Uterus (tissue), 3 donors: ENCODE measurements at regions not wholly inside any gene's neighbourhood (a gene's known extent, or its start where the extent isn't known, plus 50 kb on each side); places are given as distances from the start of the nearest gene placed in this dataset.

Source experiments
- DNase-seq, 2 donors: peaks; one replicate each; pipeline ENCODE4 v3.0.0-alpha.2; 2019 to 2020
- H3K27ac ChIP-seq, 2 donors: fragments of 200-600 bp; sonication (generic); 1 replicate in 1 of 2; 2 replicates in 1 of 2; pipeline ENCODE4 v1.5.1; 2016 to 2018
- H3K27me3 ChIP-seq, 2 donors: fragments of 200-600 bp; sonication (generic); one replicate each; pipeline ENCODE4 v1.5.1; 2018 to 2019; ENCODE audit warnings: control low read depth in 1 of 2
- H3K36me3 ChIP-seq, 2 donors: fragments of 200-600 bp; sonication (generic); one replicate each; pipeline ENCODE4 v1.5.1; 2019; ENCODE audit warnings: control low read depth in 1 of 2
- H3K4me1 ChIP-seq, 2 donors: fragments of 200-600 bp; sonication (generic); one replicate each; pipeline ENCODE4 v1.5.1; 2018 to 2019; ENCODE audit warnings: control low read depth in 1 of 2
- H3K4me3 ChIP-seq, 2 donors: fragments of 200-600 bp; sonication (generic); 1 replicate in 1 of 2; 2 replicates in 1 of 2; pipeline ENCODE4 v1.5.1; 2018 to 2019; ENCODE audit warnings: mild to moderate bottlenecking in 1 of 2
- H3K9me3 ChIP-seq, 2 donors: fragments of 200-600 bp; sonication (generic); one replicate each; pipeline ENCODE4 v1.5.1; 2019; ENCODE audit warnings: control low read depth in 1 of 2
- CTCF ChIP-seq, 4 experiments: fragments of 200-600 bp in 2 of 4; fragments of 450-650 bp in 2 of 4; sonication (generic) in 2 of 4; IDR thresholded peaks; one replicate each; pipeline ENCODE4 v1.5.1; 2016 to 2019; ENCODE audit warnings: antibody characterized with exemption in 4 of 4, mild to moderate bottlenecking in 2 of 4, moderate library complexity in 1 of 4
- POLR2A ChIP-seq, 2 donors: fragments of 450-650 bp; IDR thresholded peaks; one replicate each; pipeline ENCODE4 v1.6.1; 2016; ENCODE audit warnings: antibody characterized with exemption in 2 of 2, mild to moderate bottlenecking in 1 of 2, moderate library complexity in 1 of 2
- intact Hi-C: fragments of 100-400 bp; cut with DNase I; formaldehyde crosslinking; loops from one replicate; pipeline ENCODE4 v1.15.1; 2023; ENCODE audit warnings: low total_unique reads
- donor health status: DM: yes; HTN: yes; CAD: no.

DNA sequence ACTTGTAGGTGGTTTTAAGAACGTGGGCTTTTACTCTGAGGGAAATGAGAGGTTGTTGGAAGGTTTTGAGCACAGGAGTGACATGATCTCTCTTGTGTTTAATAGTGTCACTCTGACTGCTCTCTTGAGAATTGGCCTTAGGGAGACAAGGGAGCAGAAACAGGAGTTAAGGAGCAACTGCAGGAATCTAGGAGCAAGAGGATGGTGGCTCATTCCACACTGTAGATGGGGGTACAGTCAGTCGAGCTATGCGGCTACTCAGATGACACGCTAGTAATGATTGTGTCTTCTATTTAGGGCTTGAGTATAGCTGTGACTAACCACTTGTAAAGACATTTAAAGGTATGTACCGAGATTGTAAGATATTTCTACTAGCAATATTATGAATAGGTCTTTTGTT, 87.4 kb downstream of the RPRM start:
- Histone ChIP-seq H3K36me3 (no peaks in the 10 kb centered on the region), H3K4me1 (no peaks in the 10 kb centered on the region), H3K27me3 (no peaks in the 10 kb centered on the region), H3K27ac (no peak overlapping the region), H3K4me3 (no peak overlapping the region), H3K9me3 (no peaks in the 10 kb centered on the region)
- intact Hi-C loops: no loop called here
- TF ChIP-seq CTCF (IDR thresholded peaks at IDR 0.05): no peak
- TF ChIP-seq POLR2A (IDR thresholded peaks at IDR 0.05): no peak
- no peak for DNase-seq

GRCh38 chr2:153388246-153388645, 90.3 kb downstream of the RPRM start:
- intact Hi-C loops: no loop called here
- TF ChIP-seq POLR2A (IDR thresholded peaks at IDR 0.05): no peak

GRCh38 chr2:153387203-153387602, 91.4 kb downstream of the RPRM start:
- H3K9me3 ChIP-seq: no peaks in the 10 kb centered on the region
- H3K36me3 ChIP-seq: no peaks in the 10 kb centered on the region
- intact Hi-C loops: no loop called here
- peak in 1 of 2 donors; percentile 20 for DNase-seq
- no peak overlapping the region for H3K4me3 ChIP-seq
- H3K4me1 ChIP-seq: no peaks in the 10 kb centered on the region
- no peaks in the 10 kb centered on the region for H3K27me3 ChIP-seq
- H3K27ac ChIP-seq: peak overlapping the region; percentile 59 to 60
- no peak for TF ChIP-seq CTCF (IDR thresholded peaks at IDR 0.05)
- TF ChIP-seq POLR2A (IDR thresholded peaks at IDR 0.05): no peak

More at GRCh38 chr2:153388246-153388645, 90.3 kb downstream of the RPRM start:
- Histone ChIP-seq H3K4me3 (no peak overlapping the region), H3K36me3 (no peaks in the 10 kb centered on the region), H3K27me3 (no peaks in the 10 kb centered on the region), H3K27ac (peak overlapping the region; percentile 59 to 63), H3K9me3 (no peaks in the 10 kb centered on the region), H3K4me1 (no peaks in the 10 kb centered on the region)
- peak in 1 of 2 donors; percentile 24 for DNase-seq

- Histone ChIP-seq H3K9me3 (no peaks in the 10 kb centered on the region), H3K36me3 (no peaks in the 10 kb centered on the region), H3K4me3 (no peak overlapping the region), H3K27ac (peak overlapping the region; percentile 59 to 60), H3K4me1 (no peaks in the 10 kb centered on the region), H3K27me3 (no peaks in the 10 kb centered on the region)
- TF ChIP-seq CTCF (IDR thresholded peaks at IDR 0.05) (no peak), POLR2A (IDR thresholded peaks at IDR 0.05) (no peak)
- DNase-seq: no peak
- intact Hi-C loops: no loop called here
Measured at GRCh38 chr2:153386481-153386897, 92.1 kb downstream of the RPRM start.

DNA sequence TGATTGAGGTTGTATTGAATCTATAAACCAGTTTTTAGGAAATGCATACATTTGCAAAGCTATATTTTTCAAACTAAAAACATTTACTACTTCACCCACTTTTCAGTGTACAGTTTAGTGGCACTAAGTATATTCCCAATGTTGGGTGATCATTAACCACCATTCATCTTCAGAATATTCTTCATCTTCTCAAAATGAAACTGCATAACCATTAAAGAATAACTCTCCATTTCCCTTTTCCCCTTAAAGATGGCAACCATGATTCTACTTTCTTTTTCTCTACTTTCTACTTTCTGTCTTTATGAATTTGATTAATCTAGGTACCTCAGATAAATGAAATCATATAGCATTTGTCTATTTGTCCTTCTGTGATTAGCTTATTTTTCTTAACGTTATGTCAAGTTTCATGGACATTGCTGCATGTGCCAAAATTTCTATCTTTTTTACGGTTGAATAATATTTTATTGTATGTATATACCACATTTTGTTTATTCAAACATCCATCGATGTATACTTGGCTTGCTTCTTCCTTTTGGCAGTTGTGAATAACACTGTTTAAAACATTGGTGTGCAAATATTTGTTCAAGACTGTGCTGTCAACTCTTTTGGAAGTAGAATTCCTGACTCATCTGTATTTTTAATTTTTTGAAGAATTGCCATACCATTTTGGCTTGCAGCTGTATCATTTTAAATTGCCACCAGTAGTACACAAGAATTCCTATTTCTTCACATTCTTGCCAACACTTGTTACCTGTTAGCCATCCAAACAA, 104.9 kb downstream of the RPRM start:
- Histone ChIP-seq H3K27me3 (no peaks in the 10 kb centered on the region), H3K4me3 (no peak overlapping the region), H3K4me1 (no peaks in the 10 kb centered on the region), H3K36me3 (no peaks in the 10 kb centered on the region), H3K27ac (no peak overlapping the region), H3K9me3 (no peaks in the 10 kb centered on the region)
- no peak for DNase-seq
- TF ChIP-seq POLR2A (IDR thresholded peaks at IDR 0.05): no peak
- TF ChIP-seq CTCF (IDR thresholded peaks at IDR 0.05): no peak
- intact Hi-C loops: no loop called here
